ENCODE measurements at regions not wholly inside any gene's neighbourhood (a gene's known extent, or its start where the extent isn't known, plus 50 kb on each side); places are given as distances from the start of the nearest gene placed in this dataset.
A peak's percentile ranks its signal among the peaks of the same experiment; 100 is the strongest.
"Not testable (repeated sequence)": the region's sequence is repeated elsewhere in the genome, so short reads cannot be mapped to it uniquely, and the experiment has no call there.

- peak in 1 of 2 experiments; percentile 8 for DNase-seq
These were observed 68.2 kb downstream of the ATP23 start for GRCh38 chr12:58009405-58010195.

- DNase-seq, result no peak
These were observed 70.3 kb downstream of the ATP23 start for GRCh38 chr12:58011676-58012075.

DNA sequence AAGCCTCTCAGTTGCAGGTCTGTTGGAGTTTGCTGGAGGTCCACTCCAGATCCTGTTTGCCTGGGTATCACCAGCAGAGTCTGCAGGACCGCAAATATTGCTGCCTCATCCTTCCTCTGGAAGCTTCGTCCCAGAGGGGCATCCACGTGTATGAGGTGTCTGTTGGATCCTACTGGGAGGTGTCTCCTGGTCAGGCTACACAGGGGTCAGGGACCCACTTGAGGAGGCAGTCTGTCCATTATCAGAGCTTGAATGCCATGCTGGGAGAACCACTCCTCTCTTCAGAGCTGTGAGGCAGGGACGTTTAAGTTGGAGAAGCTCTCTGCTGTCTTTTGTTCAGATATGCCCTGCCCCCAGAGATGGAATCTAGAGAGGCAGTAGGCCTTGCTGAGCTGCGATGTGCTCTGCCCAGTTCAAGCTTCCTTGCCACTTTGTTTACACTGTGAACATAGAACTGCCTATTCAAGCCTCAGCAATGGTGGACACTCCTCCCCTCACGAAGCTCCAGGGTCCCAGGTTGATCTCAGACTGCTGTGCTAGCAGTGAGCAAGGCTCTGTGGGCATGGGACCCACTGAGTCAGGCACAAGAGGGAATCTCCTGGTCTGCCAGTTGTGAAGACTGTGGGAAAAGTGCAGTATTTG lies 81.1 kb downstream of the ATP23 start:
- DNase-seq, result not testable (repeated sequence)

DNA sequence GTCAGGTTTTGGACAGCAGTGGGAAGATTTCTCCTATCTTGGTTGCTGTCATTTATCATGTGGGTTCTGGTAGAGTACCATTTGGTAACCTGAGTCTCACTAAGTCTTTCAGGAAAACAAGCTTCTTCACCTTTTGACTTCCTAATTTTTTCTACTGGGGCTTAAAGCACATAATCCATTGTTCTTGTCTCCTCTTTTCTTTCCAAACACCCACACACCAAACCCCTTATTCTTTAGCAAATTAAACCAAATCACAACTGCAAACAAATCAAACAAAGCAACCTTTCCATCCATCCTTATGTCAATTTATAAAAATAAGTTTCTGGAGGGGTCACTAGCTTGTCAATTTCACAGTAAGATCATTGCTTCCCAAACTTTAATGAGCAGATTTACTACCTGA lies 84.1 kb downstream of the ATP23 start:
- DNase-seq, result no peak

DNA sequence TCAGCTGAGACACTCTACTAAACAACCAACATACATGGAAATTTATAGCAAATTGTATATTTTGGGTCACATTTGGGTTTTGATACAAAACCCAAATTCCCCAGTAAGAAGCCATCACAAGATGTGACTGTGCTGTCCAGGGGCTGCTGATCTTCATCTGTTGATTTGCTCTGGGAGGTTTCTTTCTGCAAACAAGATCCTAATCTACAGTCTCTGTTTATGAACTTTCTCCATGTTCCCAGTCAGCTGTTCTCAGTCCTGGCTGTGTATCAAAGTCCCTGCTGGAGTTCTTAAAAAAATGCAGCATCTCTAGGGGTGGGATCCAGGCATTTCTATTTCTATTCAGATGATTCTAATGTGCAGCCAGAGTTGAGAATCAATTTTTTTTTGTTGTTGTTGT lies 85.1 kb downstream of the ATP23 start:
- DNase-seq, result no peak

DNA sequence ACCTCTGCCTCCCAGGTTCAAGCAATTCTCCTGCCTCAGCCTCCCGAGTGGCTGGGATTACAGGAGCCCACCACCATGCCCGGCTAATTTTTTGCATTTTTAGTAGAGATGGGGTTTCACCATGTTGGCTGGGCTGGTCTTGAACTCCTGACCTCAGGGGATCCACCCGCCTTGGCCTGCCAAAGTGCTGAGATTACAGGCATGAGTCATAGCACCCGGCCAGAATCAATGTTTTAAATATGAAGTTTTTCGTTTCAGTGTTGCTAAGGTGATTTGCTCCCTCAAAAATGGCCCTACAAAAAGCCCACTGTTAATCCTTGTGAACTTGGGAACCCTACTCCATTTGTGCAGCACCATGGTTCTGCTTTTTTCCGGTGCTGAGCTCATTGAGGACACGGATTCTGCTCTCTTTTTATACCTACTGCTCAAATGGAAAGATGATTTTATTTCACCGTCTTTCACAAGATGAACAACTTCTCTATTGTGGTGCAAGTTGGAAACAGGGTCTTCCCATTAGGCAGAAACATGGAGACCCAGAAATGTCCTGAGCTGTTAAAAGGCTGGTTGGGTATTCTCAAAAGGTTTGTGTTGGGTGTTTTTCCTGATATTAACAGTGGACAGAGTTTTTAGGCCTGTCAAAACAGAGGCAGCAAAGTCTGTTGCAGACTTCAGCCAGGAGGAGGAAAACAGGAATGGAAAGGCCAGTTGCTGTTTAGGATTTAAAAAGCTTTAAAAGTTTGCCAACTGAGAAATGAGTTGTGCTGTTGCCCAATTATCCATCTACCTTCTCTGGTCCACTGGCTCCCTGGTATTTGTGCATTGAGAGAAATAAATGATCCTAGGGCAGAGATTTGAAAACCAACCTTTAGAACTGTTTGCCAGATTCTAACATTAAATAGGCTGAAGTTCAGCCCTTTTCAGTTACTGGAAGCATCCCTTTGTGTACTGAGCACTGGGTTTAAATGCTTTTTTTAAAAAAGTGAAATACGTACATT lies 85.8 kb downstream of the ATP23 start:
- DNase-seq, result no peak

GRCh38 chr12:58028294-58028693 lies 86.9 kb downstream of the ATP23 start:
- DNase-seq, result no peak

GRCh38 chr12:58029260-58029659 lies 87.9 kb downstream of the ATP23 start:
- no peak for DNase-seq

- no peak for DNase-seq
These were observed 89.4 kb downstream of the ATP23 start for GRCh38 chr12:58030566-58031279.

DNA sequence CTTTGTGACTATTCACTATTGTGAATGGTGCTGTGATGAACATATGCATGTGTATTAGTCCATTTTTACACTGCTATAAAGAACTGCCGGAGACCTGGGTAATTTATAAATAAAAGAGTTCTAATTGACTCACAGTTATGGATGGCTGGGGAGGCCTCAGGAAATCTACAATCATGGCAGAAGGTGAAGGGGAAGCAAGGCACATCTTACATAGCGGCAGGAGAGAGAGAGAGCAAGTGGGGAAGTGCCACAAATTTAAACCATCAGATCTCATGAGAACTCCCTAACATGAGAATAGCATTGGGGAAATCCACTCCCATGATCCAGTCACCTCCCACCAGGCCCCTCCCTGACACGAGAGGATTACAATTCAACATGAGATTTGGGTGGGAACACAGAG lies 90.8 kb downstream of the ATP23 start:
- DNase-seq, result no peak

GRCh38 chr12:58033831-58034230 lies 92.5 kb downstream of the ATP23 start:
- DNase-seq, result no peak

- DNase-seq, result no peak
These were observed 92.9 kb downstream of the ATP23 start for GRCh38 chr12:58034311-58034710.

GRCh38 chr12:58034712-58035111 lies 93.3 kb downstream of the ATP23 start:
- no peak for DNase-seq

- DNase-seq, result no peak
These were observed 100.1 kb downstream of the ATP23 start for GRCh38 chr12:58041441-58041840.

DNA sequence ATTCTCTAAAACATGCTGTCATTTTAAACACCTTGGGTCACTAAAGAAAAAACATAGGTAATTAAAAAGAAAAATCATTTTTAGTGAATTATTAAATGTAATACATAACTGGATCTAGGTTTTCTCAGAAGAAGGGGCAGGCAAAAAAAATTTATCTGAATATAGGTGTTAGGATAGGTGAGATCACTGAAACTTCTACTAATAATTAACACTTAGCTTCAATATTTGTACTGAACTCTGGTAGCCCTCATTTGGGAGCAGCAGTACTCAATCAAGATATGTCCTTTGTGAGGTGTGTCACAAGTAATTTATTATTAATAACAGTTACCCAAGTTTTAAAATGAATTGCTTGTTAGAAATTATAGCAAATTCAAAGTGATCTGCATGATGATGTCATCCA lies 103.6 kb downstream of the ATP23 start:
- no peak for DNase-seq

GRCh38 chr12:58046271-58046670 lies 104.9 kb downstream of the ATP23 start:
- no peak for DNase-seq

DNA sequence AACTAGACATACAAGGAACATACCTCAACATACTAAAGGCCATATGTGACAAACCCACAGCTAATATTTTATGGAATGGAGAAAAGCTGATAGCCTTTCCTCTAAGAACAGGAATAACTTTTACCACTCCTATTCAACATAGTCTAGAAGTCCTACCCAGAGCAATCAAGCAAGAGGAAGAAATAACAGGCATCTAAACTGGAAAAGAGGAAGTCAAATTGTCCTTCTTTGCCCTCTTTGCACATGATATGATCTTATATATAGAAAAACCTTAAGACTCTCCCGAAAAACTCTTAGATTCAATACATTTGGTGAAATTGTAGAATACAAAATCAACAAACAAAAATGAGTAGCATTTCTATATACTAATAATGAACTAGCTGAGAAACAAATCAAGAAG lies 110.0 kb downstream of the ATP23 start:
- no peak for DNase-seq

GRCh38 chr12:58064666-58065065 lies 123.3 kb downstream of the ATP23 start:
- DNase-seq, result no peak

- peak in 1 of 2 experiments; percentile 5 for DNase-seq
These were observed 124.9 kb downstream of the ATP23 start for GRCh38 chr12:58066296-58066695.

GRCh38 chr12:58067610-58068387 lies 126.4 kb downstream of the ATP23 start:
- no peak for DNase-seq

DNA sequence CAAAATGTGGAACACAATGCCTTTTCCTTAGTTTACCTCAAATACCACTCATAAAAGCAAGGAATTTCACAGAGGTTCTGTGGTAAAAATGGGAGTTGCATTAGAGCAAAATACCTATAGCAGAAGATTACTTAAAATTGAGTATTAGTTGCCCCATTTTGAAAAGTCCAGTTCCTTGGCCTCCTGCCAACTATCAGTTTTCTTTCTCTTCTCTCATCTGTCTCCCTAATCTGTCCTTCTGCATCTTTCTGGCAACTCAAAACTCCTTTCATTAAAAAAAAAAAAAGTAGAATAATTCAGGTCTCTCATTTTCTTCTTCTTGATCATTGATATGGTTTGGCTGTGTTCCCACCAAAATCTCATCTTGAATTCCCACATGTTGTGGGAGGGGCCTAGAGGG lies 127.3 kb downstream of the ATP23 start:
- no peak for DNase-seq
